Stimulated activated CD4-positive, alpha-beta T cell treated with anti-CD3 and anti-CD28 coated beads, TNF-alpha, amount 100 ng/mL, for 1 hour (primary cell): ENCODE measurements at regions not wholly inside any gene's neighbourhood (a gene's known extent, or its start where the extent isn't known, plus 50 kb on each side); places are given as distances from the start of the nearest gene placed in this dataset.

Source experiments
- DNase-seq, 3 donors: peaks; one replicate each; pipeline ENCODE4 v3.0.0-alpha.2; 2020; ENCODE audit warnings: low read depth in 3 of 3, low spot score in 1 of 3

GRCh38 chr3:109897734-109898133 is 560.4 kb upstream of the DPPA4 start:
- no peak for DNase-seq

DNA sequence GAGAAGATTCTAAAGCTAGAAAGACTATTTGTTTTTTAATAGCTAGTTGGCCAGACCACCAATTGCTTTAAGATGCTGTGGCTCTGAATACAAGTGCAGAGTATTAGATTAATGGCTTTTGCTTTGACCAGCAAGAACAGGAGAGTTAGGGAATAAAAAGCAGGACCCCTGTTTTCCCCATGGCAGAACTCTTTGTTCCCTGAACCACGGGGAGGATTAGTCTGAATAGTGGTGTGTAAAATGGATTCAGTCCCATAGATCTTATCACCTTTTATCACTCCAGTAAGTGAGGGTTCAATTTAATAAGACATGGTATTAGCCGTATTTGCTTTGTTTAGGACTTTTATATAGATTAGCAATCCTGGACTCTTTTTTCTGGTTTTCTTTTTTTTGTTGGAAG is 562.6 kb upstream of the DPPA4 start:
- no peak for DNase-seq

GRCh38 chr3:109900783-109901182 is 563.4 kb upstream of the DPPA4 start:
- no peak for DNase-seq

- DNase-seq, result no peak
These were observed 565.2 kb upstream of the DPPA4 start for GRCh38 chr3:109902549-109902948.

DNA sequence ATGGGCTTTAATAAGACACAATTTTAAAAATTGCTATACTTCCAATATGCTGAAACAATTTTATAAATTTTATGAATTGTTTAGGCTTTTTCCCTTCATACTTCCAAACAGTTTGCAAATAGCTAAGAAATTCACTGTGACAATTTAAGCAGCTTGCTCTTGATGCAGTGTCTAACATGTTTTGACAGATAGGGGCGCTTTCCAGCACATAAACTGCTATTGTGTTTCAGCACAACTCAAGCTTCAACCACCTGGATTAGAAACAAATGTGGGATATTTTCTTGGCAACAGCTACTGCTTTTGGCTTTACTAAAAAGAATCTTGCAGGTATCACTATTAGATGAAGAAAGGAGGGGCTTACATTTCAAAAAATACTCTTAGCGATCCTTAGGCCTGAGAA is 565.8 kb upstream of the DPPA4 start:
- DNase-seq, result no peak

DNA sequence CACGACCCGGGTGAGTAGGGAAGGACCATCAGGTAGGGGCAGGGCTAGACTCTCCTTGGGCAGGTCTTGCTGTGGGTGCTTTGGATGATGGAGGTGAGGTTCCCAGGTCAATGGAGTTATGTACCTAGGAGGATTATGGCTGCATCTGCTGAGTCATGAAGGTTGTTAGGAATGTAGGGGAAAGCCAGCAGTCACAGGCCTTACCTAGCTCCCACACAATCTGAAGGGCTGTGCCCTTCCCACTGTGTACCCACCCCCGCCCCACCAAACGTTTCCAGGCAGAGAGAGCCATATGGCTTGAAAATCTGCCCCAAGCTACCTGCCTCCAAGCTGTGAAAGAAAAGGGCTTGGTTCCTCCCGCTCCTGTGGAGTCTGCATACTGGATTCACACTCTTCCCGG is 573.4 kb upstream of the DPPA4 start:
- no peak for DNase-seq

DNA sequence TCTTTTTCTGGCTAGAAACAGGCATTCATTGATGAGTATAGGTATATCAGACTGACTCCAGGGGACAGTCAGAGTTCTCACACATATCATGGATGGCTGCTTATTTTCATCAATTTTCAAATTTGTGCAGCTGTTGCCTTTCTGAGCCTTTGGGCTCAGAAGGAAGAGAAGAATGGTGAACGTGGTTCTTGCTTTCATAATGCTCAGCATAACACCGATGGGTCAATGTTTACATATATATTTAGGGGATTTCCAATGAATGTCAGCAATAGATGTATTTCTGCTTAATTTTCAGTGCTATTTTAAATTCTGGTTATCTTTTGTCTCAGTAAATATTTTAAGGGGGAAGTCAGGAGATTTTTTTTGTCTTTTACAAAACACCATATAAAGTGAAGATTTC is 581.4 kb upstream of the DPPA4 start:
- DNase-seq, result no peak

DNA sequence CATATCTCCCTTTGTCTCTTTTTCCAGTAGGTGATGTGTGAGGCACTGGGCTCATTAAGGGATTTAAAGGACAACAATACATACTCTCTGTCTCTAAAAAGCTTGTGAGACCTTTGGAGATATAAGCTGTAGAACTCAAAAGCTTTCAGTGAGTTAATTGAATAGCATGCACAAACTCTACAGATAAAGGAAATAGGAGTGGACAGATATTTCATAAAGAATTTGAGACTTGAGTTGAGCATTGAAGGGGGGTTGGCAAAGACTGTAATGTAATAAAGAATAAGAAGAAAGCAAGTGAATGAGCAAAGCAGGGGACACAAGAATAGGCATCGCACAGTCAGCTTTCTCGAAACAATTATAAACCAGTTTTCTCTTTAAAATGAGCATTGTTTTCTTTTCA is 583.4 kb upstream of the DPPA4 start:
- DNase-seq, result no peak

DNA sequence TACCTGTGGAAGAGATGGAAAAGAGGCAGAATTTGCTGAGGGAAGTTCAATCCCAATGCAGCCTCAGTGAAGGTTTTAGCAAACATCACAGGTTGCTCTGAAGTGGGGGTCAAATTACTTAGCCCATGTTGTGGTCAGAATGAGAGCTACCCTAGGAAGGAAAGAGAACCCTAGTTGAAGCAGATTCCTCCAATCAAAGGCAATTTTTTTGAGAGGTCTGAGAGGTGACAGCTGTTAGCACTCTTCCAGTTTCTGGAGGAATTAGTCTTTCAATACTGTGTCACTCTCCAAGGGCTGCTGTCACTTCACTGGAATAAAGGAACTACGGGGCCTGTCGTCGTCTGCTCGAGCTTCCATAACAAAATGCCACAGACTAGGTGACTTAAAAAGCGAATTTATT is 584.2 kb upstream of the DPPA4 start:
- no peak for DNase-seq

- DNase-seq, result no peak
These were observed 585.5 kb upstream of the DPPA4 start for GRCh38 chr3:109922856-109923255.

DNA sequence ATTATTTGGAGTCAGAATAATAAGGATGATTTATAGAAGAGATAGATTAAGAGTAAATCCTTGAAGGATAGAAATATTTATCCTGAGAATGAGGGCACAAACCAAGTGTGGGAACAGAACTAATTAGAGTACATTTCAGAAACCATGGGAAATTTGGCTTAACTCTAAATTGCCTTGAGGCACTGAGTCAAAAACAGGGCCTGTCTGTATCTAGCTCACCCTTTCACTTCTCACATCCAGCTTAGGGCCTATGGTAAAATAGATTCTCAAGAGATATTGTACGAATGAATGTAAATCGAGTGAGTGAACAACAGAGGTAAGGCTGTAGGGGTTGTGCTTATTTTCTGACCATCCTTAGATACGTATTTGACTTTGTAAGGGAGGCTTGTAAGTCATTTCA is 586.1 kb upstream of the DPPA4 start:
- no peak for DNase-seq

- no peak for DNase-seq
These were observed 586.9 kb upstream of the DPPA4 start for GRCh38 chr3:109924196-109924595.

DNA sequence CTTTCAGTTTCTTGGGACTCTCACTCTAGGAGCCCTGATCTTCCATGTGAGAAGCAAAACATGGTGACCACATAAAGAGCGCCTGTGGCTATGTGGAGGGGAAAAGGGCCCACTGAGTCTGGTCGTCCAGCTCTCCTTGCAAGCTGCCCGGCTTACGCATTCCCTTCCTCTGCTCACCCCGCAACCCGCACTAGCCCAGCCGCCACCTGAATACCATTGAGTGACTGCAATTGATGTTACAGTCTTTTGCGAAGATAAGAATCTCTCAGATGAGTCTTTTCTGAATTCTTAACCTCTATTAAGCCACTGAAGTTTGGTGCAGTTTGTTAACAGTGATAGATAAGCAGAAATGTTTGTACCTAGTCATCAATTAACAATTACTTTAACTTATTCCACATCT is 589.0 kb upstream of the DPPA4 start:
- no peak for DNase-seq

- no peak for DNase-seq
These were observed 589.8 kb upstream of the DPPA4 start for GRCh38 chr3:109927161-109927560.

GRCh38 chr3:109927726-109928125 is 590.4 kb upstream of the DPPA4 start:
- DNase-seq, result no peak

DNA sequence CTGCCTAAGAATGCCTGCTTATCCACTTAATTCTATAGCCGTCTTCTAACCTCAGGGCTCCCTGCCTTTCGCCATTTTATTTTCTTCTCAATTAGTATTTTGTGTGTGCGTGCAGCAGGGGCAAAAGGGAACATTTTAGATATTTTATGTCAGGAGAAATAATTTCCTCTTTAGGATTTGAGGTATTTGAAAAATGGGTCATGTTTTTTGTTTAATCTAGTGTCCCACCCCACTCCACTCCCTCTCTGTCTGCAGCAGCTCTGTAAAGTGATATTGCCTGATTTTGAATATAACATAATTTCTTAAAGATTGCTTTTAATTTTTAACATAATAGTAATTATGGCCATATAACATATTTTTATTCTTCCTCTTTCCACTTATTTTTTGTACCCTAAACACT is 593.2 kb upstream of the DPPA4 start:
- no peak for DNase-seq

DNA sequence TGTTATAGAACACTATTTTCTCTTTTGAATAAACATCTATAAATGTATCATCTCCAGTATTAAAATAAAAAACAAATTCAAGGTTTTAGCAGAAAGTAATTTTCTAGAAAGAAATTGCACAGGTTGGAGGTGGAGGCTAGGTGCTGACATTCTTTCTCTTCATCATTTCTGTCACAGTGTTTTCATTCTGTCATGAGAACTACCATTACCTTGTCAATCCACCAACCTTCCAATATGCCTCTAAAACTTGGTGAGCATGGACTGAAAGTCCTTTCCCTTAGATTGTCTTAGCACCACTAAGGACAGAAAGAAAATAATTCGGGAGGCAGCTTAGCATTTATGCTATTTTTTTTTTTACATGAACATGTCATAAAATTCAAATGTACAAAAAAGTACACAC is 596.2 kb upstream of the DPPA4 start:
- no peak for DNase-seq

- no peak for DNase-seq
These were observed 602.5 kb upstream of the DPPA4 start for GRCh38 chr3:109939817-109940216.

- no peak for DNase-seq
These were observed 605.8 kb upstream of the DPPA4 start for GRCh38 chr3:109943181-109943580.

DNA sequence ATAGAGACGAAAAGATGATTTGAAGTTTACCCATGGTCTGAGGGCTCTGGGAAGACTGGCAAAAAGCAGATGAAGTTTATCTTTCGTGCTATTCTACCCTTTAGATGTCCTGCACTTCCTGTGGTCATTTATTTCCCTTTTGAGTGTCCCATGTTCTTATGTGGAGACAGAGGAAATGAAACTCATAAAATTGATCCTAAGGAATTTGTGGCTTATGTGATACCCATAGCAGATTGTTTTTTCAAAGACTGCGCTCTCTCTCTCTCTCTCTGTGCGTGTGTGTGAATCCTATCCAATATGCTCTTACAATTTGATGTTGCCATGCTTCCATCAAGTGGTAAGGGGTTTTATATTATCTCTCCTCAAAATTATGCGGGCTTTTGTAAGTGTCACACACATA is 607.5 kb upstream of the DPPA4 start:
- DNase-seq, result no peak

DNA sequence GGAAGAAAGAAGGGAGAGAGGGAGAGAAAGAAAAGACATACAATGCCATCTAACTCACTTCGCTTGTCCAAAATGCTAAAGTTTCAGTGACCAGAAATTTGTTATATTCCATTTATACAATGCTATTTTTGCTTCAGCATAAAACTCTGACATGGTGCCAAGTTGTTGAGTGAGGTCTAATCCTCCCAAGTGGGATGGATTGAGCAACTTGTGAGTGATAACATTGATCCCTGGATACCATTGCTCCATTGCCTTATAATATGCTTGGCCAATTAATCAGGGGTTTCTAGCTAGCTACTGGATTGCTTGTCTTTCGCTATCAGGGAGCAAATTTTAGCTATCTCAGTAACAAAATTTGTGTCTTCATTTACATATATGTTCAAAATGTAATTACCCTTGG is 615.6 kb upstream of the DPPA4 start:
- no peak for DNase-seq

- no peak for DNase-seq
These were observed 626.5 kb upstream of the DPPA4 start for GRCh38 chr3:109963831-109964230.

GRCh38 chr3:109973733-109974132 is 636.4 kb upstream of the DPPA4 start:
- no peak for DNase-seq

GRCh38 chr3:109977897-109978296 is 640.6 kb upstream of the DPPA4 start:
- DNase-seq, result no peak
